SK-N-SH (cell line): ENCODE measurements at regions not wholly inside any gene's neighbourhood (a gene's known extent, or its start where the extent isn't known, plus 50 kb on each side); places are given as distances from the start of the nearest gene placed in this dataset.
A peak's percentile ranks its signal among the peaks of the same experiment; 100 is the strongest.

Experiments used
- CTCF ChIA-PET: fragments of 300-600, 350-600 bp; formaldehyde crosslinking; extraction: SDS; loops from one replicate; lab custom pipeline; 2021; lab: Yijun Ruan, JAX
- POLR2A ChIA-PET: fragments of 350-600 bp; sonication (Branson Sonifier 250); formaldehyde crosslinking; extraction: SDS; loops from one replicate; lab custom pipeline; 2020; ENCODE audit warnings: antibody characterized with exemption, inconsistent platforms; lab: Yijun Ruan, JAX
- DNase-seq: peaks from one replicate; pipeline ENCODE4 v3.0.0; 2012
- H2AFZ ChIP-seq: fragments of 200-600 bp; sonication (generic); 2 replicates; pipeline ENCODE4 v1.8.1; 2016; ENCODE audit warnings: antibody characterized with exemption, mild to moderate bottlenecking, low read depth
- H3F3A ChIP-seq: fragments of 200-600 bp; sonication (generic); replicated peaks from 2 replicates; pipeline ENCODE3; 2016; ENCODE audit warnings: antibody characterized with exemption, mild to moderate bottlenecking; ENCODE audit not compliant: insufficient read depth
- H3K27ac ChIP-seq, 2 experiments: fragments of 200-500 bp in 1 of 2; fragments of 200-600 bp in 1 of 2; sonication (Bioruptor generic) in 1 of 2; sonication (generic), shearing (Covaris generic) in 1 of 2; 2 replicates each; pipeline versions ENCODE4 v1.5.1 to v1.6.1; 2014 to 2016; ENCODE audit warnings: low read depth in 2 of 2, inconsistent platforms in 1 of 2, low read length in 1 of 2, mild to moderate bottlenecking in 1 of 2, mixed read lengths in 1 of 2
- H3K27me3 ChIP-seq: fragments of 200-600 bp; sonication (generic), shearing (Covaris generic); 2 replicates; pipeline ENCODE4 v1.6.1; 2016; ENCODE audit warnings: mixed run types; ENCODE audit not compliant: insufficient read depth
- H3K36me3 ChIP-seq, 2 experiments: fragments of 200-500 bp in 1 of 2; fragments of 200-600 bp in 1 of 2; sonication (Bioruptor generic) in 1 of 2; sonication (generic) in 1 of 2; replicated peaks in 1 of 2; 2 replicates each; pipeline versions ENCODE3 to v1.5.1; 2014 to 2016; ENCODE audit warnings: low read length in 1 of 2, mild to moderate bottlenecking in 1 of 2; ENCODE audit not compliant: insufficient read depth in 2 of 2, control insufficient read depth in 1 of 2
- H3K4me1 ChIP-seq, 2 experiments: fragments of 200-500 bp in 1 of 2; fragments of 200-600 bp in 1 of 2; sonication (Bioruptor generic) in 1 of 2; sonication (generic), shearing (Covaris generic) in 1 of 2; 2 replicates each; pipeline versions ENCODE4 v1.5.1 to v1.6.1; 2014 to 2016; ENCODE audit warnings: low read depth in 1 of 2, low read length in 1 of 2, mixed run types in 1 of 2; ENCODE audit not compliant: insufficient read depth in 2 of 2, control insufficient read depth in 1 of 2
- H3K4me2 ChIP-seq: fragments of 200-600 bp; sonication (generic), shearing (Covaris generic); 2 replicates; pipeline ENCODE4 v1.6.1; 2017; ENCODE audit warnings: mixed run types
- H3K4me3 ChIP-seq, 2 experiments: fragments of 200-500 bp in 1 of 2; fragments of 200-600 bp in 1 of 2; sonication (Bioruptor generic) in 1 of 2; sonication (generic), shearing (Covaris generic) in 1 of 2; 2 replicates each; pipeline versions ENCODE4 v1.5.1 to v1.8.1; 2014 to 2016; ENCODE audit warnings: low read depth in 2 of 2, inconsistent platforms in 1 of 2, low read length in 1 of 2, mild to moderate bottlenecking in 1 of 2, mixed read lengths in 1 of 2, moderate library complexity in 1 of 2
- H3K79me2 ChIP-seq: fragments of 200-600 bp; sonication (generic); 2 replicates; pipeline ENCODE4 v1.8.1; 2017; ENCODE audit warnings: mild to moderate bottlenecking; ENCODE audit not compliant: insufficient read depth
- H3K9ac ChIP-seq: fragments of 200-600 bp; sonication (generic); 2 replicates; pipeline ENCODE4 v1.6.1; 2017; ENCODE audit warnings: mixed run types
- H3K9me2 ChIP-seq: fragments of 200-600 bp; sonication (generic); 2 replicates; pipeline ENCODE4 v1.6.1; 2017; ENCODE audit warnings: mixed run types
- H3K9me3 ChIP-seq: fragments of 200-600 bp; sonication (generic); 2 replicates; pipeline ENCODE4 v1.6.1; 2017; ENCODE audit warnings: mixed run types, mild to moderate bottlenecking, moderate library complexity
- H4K20me1 ChIP-seq: fragments of 200-600 bp; sonication (generic); 2 replicates; pipeline ENCODE4 v1.6.1; 2017; ENCODE audit warnings: mild to moderate bottlenecking, mixed run types; ENCODE audit not compliant: insufficient read depth
- CHD2 ChIP-seq: fragments of 150-350 bp; IDR thresholded peaks from 2 replicates; pipeline ENCODE4 v1.6.1; 2018; ENCODE audit warnings: low read length; ENCODE audit not compliant: partially characterized antibody
- CTCF ChIP-seq: fragments of 200-600 bp; sonication (generic); IDR thresholded peaks from 2 replicates; pipeline ENCODE4 v1.6.1; 2017; ENCODE audit warnings: antibody characterized with exemption, mild to moderate bottlenecking, moderate library complexity
- EP300 ChIP-seq, 2 experiments: IDR thresholded peaks; 2 replicates each; pipeline versions ENCODE4 v1.4.0 to v1.6.1; 2012; ENCODE audit warnings: borderline replicate concordance in 1 of 2, low read depth in 1 of 2, low read length in 1 of 2
- EZH2phosphoT487 ChIP-seq: fragments of 200-600 bp; sonication (generic); IDR thresholded peaks from 2 replicates; pipeline ENCODE4 v1.6.1; 2017; ENCODE audit warnings: low read depth, mixed run types, mild to moderate bottlenecking, antibody characterized with exemption, moderate library complexity, borderline replicate concordance
- GATA2 ChIP-seq: sonication (generic); formaldehyde crosslinking; IDR thresholded peaks from 2 replicates; pipeline ENCODE4 v1.5.0; 2020; ENCODE audit warnings: mild to moderate bottlenecking, missing genetic modification reagents
- NFIC ChIP-seq: IDR thresholded peaks from 2 replicates; pipeline ENCODE4 v1.4.0; 2012; ENCODE audit warnings: borderline replicate concordance
- RCOR1 ChIP-seq: fragments of 150-350 bp; IDR thresholded peaks from 2 replicates; pipeline ENCODE4 v1.6.1; 2017; ENCODE audit warnings: antibody characterized with exemption, low read length
- SIN3A ChIP-seq: IDR thresholded peaks from 2 replicates; pipeline ENCODE4 v1.6.1; 2012; ENCODE audit warnings: low read depth, mild to moderate bottlenecking, low read length, moderate library complexity, borderline replicate concordance
- SMC3 ChIP-seq: IDR thresholded peaks from 2 replicates; pipeline ENCODE4 v1.6.1; 2012; ENCODE audit warnings: low read depth, low read length, improper control_type of control experiment
- TAF1 ChIP-seq: IDR thresholded peaks from 2 replicates; pipeline ENCODE4 v1.6.1; 2012; ENCODE audit warnings: low read depth, mild to moderate bottlenecking, low read length, moderate library complexity, borderline replicate concordance
- TEAD4 ChIP-seq: IDR thresholded peaks from 2 replicates; pipeline ENCODE4 v1.4.0; 2012; ENCODE audit warnings: mild to moderate bottlenecking, borderline replicate concordance; ENCODE audit not compliant: insufficient read depth
- ZBTB33 ChIP-seq: IDR thresholded peaks from 2 replicates; pipeline ENCODE4 v1.4.0; 2012; ENCODE audit warnings: low read depth, borderline replicate concordance
- WGBS: methylation state at CpG from one replicate; pipeline ENCODE4 v1.1.6; 2017; ENCODE audit warnings: low lambda C conversion rate; 5-methylcytosine and 5-hydroxymethylcytosine counted together

- DNase-seq, result no peak
- WGBS, result under 1% methylated on average over 5 of the region's 5 CpGs
- no peak overlapping the region for H3K4me2 ChIP-seq
- H3K27ac ChIP-seq, result no peak overlapping the region
- CTCF ChIA-PET, result no interaction called here
- H3F3A ChIP-seq, result no peaks in the 10 kb centered on the region
- no peak overlapping the region for H3K9ac ChIP-seq
- H3K9me3 ChIP-seq, result no peaks in the 10 kb centered on the region
- H3K36me3 ChIP-seq, result no peaks in the 10 kb centered on the region
- TF ChIP-seq EP300 (IDR thresholded peaks at IDR 0.05; ENCODE audit: borderline replicate concordance in 1 of 2, low read depth in 1 of 2, low read length in 1 of 2), result no peak
- TF ChIP-seq, all 33 proteins: peak for 0
- no peaks in the 10 kb centered on the region for H3K9me2 ChIP-seq
- no peaks in the 10 kb centered on the region for H3K79me2 ChIP-seq
- H3K4me1 ChIP-seq, result no peaks in the 10 kb centered on the region; a peak in 1 of 4 replicates
- H3K27me3 ChIP-seq, result no peaks in the 10 kb centered on the region
- no peak overlapping the region for H3K4me3 ChIP-seq
- H2AFZ ChIP-seq, result peak overlapping the region; percentile 41; the same call in 1 of the 2 replicates
- H4K20me1 ChIP-seq, result no peaks in the 10 kb centered on the region
- POLR2A ChIA-PET, result no interaction called here
These were observed 935.9 kb downstream of the EPHA3 start for GRCh38 chr3:90043287-90043686.

- no peak overlapping the region for H3K4me3 ChIP-seq
- no peak overlapping the region for H3K27ac ChIP-seq
- H3K4me1 ChIP-seq, result no peaks in the 10 kb centered on the region; a peak in 1 of 4 replicates
- no peak for DNase-seq
- H3K27me3 ChIP-seq, result no peaks in the 10 kb centered on the region
- no peaks in the 10 kb centered on the region for H3K9me2 ChIP-seq
- H2AFZ ChIP-seq, result no peak overlapping the region
- no peaks in the 10 kb centered on the region for H4K20me1 ChIP-seq
- POLR2A ChIA-PET, result no interaction called here
- H3K79me2 ChIP-seq, result no peaks in the 10 kb centered on the region
- no peak overlapping the region for H3K9ac ChIP-seq
- TF ChIP-seq SIN3A (no peak), ZBTB33 (no peak), CHD2 (no peak), TAF1 (no peak), RCOR1 (no peak), SMC3 (no peak), TEAD4 (no peak), EZH2phosphoT487 (no peak), NFIC (no peak), GATA2 (CRISPR knock-in tag) (no peak), CTCF (no peak)
- H3K36me3 ChIP-seq, result no peaks in the 10 kb centered on the region
- no peaks in the 10 kb centered on the region for H3K9me3 ChIP-seq
- 0% methylated on average over 1 of the region's 1 CpG for WGBS
- CTCF ChIA-PET, result no interaction called here
- no peak overlapping the region for H3K4me2 ChIP-seq
- no peaks in the 10 kb centered on the region for H3F3A ChIP-seq
These were observed 936.8 kb downstream of the EPHA3 start for GRCh38 chr3:90044084-90044816.
